GM11168 (cell line): ENCODE measurements at regions not wholly inside any gene's neighbourhood (a gene's known extent, or its start where the extent isn't known, plus 50 kb on each side); places are given as distances from the start of the nearest gene placed in this dataset.
"Not testable (repeated sequence)": the region's sequence is repeated elsewhere in the genome, so short reads cannot be mapped to it uniquely, and the experiment has no call there.

Experiments used
- in situ Hi-C: fragments of 300-500 bp; cut with MboI; formaldehyde crosslinking; loops from one replicate; pipeline ENCODE4 v1.12.0; 2022; ENCODE audit warnings: low sequenced_read_pairs; ENCODE audit not compliant: unreplicated experiment

DNA sequence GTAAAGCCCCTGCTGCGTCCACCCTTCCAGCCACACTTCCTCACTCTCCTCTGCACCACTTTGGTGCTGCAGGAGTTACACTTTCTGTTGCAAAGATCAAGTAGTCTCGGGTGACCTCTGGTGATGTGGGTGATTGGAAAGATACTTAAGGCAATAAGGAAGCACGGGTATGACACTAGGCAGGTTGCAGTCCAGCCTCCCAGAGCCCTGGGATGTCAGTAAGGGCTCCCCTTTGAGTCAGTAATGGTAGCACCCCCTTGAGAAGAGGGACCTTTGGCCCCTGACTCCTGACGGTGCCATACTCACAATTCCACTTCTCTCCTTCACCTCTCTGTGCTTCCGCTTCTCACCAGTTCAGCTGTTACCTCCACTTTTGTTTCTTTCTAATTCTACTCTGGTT, 84.1 kb upstream of the KIF2A start:
- in situ Hi-C loops: not testable (repeated sequence)

GRCh38 chr5:62222305-62222704, 83.7 kb upstream of the KIF2A start:
- in situ Hi-C loops: not testable (repeated sequence)

DNA sequence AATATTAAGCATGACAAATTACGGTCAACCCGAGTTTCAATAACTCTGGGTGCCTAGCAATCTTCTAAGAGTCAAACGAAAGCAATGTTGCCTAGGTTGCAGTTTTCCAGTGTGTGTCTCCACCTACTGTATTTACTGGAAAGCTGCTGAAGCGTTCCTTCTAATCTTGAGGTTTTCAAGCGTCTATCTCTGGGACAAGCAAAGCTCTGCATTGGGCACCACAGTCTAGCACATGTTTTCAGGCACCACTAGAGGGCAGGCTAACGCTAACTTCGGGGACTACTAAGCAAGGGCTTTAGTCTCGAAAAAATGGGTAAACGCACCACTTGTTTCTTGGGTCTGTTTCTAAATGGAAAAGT, 82.7 kb upstream of the KIF2A start:
- in situ Hi-C loops: not testable (repeated sequence)

GRCh38 chr5:62224987-62225601, 80.9 kb upstream of the KIF2A start:
- in situ Hi-C loops: not testable (repeated sequence)

GRCh38 chr5:62230876-62231388, 75.1 kb upstream of the KIF2A start:
- in situ Hi-C loops: not testable (repeated sequence)

- in situ Hi-C loops: no loop called here
Measured at GRCh38 chr5:62231576-62231975, 74.4 kb upstream of the KIF2A start.

- in situ Hi-C loops: not testable (repeated sequence)
Measured at GRCh38 chr5:62232218-62232617, 73.8 kb upstream of the KIF2A start.

DNA sequence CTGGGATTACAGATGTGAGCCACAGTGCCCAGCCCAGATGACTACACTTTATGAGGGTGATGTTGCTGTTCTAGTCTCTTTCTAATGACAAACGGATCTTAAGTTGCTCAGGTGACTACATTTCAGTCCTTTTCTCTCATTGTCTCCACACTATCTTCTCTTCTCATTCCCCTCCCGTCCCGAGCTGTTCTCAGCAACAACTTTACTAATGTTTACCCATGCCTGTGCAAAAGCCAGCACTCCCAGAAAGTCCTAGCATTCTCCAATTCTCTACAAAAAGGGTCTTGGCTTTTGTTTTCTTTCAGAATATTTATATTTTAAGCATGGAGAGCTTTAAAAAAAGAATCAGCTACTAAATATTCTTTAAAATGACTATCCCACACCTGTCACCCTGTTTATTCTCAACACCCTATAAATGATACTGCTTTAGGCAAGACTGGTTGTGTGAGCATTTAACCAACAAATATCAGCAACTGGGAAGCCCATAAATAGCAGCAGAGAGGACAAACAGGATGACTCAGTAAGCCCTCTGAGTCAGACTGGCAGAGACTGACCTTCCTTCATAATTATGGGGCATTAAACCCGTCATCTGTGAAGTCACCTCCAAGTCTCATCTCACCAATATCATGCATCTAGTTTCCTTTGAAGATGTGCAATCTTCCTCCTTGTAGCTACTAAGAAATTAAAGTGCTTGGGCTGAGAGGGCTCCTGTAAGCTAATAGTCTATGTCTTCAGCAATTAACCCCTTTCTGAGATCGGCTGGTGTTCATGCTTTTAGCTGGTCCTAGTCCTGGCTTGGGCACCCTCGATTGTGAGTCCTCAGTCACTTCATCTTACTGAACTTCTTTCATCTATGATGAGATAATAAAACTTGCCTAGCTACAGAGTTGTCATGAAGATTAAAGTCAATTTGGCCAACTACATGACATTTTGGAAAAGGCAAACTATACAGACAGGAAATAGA, 72.6 kb upstream of the KIF2A start:
- in situ Hi-C loops: not testable (repeated sequence)

DNA sequence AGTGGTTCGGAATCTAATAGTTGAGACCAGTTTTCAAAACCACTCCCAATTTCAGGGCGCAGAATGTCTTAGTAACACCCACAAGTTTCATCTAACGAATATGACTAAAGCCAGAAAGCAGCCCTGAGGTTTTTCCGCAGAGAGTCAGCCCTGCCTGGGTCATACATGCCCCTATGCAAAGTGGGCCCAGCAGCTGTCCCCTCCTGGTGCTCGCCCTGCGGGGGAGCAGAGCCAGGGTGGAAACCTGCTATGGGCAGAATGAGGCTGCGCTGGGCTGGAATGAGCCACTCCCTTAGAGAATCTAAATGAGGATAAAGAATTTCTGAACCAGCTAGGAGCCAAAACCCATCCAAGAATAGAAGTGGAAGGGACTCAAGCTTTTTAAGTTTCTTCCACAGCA, 69.4 kb upstream of the KIF2A start:
- in situ Hi-C loops: not testable (repeated sequence)

- in situ Hi-C loops: not testable (repeated sequence)
Measured at GRCh38 chr5:62237944-62238343, 68.1 kb upstream of the KIF2A start.

- in situ Hi-C loops: not testable (repeated sequence)
Measured at GRCh38 chr5:62238584-62238983, 67.4 kb upstream of the KIF2A start.

GRCh38 chr5:62240494-62240893, 65.5 kb upstream of the KIF2A start:
- in situ Hi-C loops: not testable (repeated sequence)

DNA sequence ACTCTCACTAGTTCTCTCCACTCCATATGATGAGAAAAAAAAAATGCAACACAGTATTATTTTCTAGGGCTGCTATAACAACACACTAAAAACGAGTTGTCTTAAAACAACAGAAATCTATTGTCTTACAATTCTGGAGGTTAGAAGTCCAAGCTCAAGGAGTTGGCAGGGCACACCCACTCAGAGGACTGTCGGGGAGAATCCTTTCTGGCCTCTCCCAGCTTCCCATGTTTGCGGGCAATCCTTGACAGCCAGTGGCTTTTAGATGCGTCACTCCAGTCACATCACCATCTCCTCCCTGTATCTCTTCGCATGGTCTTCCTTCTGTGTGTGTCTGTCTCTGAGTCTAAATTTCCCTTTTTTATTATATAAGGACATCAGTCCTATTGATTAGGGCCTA, 64.0 kb upstream of the KIF2A start:
- in situ Hi-C loops: not testable (repeated sequence)

- in situ Hi-C loops: not testable (repeated sequence)
Measured at GRCh38 chr5:62243046-62243445, 63.0 kb upstream of the KIF2A start.

DNA sequence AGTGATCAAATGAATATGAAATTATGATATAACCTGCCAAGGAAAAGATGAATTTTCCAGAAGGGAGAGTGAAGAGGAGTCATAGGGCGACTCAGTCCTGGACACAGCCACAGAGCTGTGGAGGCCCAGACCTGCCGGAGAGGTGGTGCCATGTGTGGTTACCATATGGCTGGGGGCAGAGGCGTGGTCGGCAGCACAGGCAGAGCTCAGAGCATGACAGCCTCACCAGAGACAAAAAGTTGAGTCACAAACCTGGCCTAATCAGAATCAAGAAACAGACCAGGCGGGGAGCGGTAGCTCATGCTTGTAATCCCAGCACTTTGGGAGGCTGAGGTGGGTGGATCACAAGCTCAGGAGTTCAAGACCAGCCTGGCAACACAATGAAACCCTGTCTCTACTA, 57.8 kb upstream of the KIF2A start:
- in situ Hi-C loops: not testable (repeated sequence)

DNA sequence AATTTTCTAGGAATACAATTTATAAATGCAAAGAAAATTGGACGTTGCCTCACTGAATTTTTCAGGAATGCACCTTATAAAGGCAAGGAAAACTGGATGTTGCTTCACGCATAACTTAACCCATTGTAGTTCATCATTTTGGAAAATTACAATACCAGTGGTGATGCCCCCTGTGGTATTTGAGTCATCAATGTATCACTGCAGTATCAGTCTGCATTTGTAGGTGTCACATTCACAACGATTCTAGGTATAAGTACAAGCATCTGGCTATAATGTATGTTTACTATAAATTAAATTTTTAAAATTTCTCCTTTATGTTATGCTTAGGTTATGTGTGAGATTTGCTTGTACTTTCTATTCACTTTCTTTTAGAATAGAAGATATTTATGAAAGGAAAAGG, 55.9 kb upstream of the KIF2A start:
- in situ Hi-C loops: not testable (repeated sequence)

DNA sequence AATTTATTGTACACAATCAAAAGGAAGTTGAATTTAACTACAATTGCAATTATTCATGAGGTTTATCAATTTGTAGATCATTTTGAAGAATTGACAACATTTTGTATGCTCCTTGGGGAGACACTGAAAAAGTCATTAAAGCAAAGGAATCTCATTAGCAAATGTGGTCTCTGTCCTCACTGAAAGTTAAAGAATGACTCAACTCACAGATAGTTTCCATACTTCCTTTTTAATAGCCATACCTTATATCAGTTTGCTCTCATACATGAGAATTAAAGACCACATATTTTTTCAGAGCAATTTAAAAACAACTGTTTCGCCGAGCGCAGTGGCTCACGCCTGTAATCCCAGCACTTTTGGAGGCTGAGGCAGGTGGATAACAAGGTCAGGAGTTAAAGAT, 55.1 kb upstream of the KIF2A start:
- in situ Hi-C loops: not testable (repeated sequence)

- in situ Hi-C loops: not testable (repeated sequence)
Measured at GRCh38 chr5:62252519-62252918, 53.5 kb upstream of the KIF2A start.

DNA sequence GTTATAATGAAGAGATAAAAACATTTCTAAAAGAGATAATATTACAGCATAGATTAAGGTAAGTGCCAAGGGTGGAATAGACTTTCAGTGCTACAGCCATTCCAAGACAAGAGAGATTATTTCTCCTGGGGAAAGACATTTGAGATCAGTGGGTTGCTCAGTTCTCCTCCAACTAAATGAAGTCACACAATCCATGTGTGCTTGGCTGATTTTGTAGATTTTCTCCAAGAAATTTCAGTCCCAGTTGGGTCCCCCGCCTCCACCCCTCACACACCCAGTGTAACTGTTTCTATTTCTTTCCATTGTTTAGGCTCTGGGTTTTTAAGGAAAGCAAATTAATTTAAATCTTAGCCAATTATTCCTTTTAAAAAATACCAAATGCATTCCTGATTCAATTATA, 50.5 kb upstream of the KIF2A start:
- in situ Hi-C loops: not testable (repeated sequence)

DNA sequence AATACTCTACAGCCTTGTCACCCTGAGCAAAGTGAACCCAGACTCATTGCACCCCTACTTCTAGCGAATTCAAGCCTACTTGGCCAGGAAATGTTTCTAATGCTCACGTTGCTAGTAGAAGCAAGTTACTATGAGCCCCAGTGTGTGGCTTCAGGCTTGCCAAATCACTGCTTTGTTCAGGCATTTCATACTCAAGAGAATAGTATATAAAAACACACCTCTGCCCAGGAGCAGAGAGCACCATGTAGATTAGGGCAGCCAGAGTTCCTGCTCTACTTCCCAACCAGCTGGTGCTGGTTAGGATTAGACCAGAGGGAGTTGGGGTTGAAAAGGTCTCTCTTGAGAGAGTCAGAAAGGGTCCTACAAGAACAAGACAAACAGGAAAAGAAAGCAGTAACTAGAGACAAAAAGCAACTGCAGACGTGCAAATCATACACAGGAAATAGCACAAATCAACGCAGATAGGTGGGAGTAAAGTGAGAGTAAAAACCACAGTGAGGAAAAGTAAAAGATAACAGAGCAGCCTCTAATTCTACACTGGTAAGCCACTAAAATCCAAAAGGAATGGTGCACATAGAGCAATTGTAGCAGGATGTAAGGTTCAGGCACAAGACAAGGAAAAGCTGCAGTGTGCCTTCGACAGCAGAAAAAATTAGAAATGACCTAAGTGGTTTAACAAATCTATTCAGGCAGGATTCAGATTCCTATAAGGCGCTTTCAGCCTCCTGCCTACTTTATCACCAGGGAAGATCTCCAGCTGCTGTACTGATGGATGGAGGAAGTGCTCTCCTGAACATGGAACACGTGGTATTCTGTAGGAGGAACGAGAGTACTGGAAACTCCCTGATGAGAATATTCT, 49.6 kb upstream of the KIF2A start:
- in situ Hi-C loops: no loop called here
